KBM-7 (cell line): ENCODE measurements at regions not wholly inside any gene's neighbourhood (a gene's known extent, or its start where the extent isn't known, plus 50 kb on each side); places are given as distances from the start of the nearest gene placed in this dataset.
"Not testable (repeated sequence)": the region's sequence is repeated elsewhere in the genome, so short reads cannot be mapped to it uniquely, and the experiment has no call there.

ENCODE experiments used
- DNase-seq: peaks from one replicate; pipeline ENCODE4 v3.0.0-alpha.2; 2015
- in situ Hi-C: fragments of 300-500 bp; cut with MboI; formaldehyde crosslinking; loops from 2 replicates; pipeline ENCODE4 v1.14.3; 2020; ENCODE audit warnings: low sequenced_read_pairs, low pct_unique_long_range_greater_than_20kb, mixed read lengths

DNA sequence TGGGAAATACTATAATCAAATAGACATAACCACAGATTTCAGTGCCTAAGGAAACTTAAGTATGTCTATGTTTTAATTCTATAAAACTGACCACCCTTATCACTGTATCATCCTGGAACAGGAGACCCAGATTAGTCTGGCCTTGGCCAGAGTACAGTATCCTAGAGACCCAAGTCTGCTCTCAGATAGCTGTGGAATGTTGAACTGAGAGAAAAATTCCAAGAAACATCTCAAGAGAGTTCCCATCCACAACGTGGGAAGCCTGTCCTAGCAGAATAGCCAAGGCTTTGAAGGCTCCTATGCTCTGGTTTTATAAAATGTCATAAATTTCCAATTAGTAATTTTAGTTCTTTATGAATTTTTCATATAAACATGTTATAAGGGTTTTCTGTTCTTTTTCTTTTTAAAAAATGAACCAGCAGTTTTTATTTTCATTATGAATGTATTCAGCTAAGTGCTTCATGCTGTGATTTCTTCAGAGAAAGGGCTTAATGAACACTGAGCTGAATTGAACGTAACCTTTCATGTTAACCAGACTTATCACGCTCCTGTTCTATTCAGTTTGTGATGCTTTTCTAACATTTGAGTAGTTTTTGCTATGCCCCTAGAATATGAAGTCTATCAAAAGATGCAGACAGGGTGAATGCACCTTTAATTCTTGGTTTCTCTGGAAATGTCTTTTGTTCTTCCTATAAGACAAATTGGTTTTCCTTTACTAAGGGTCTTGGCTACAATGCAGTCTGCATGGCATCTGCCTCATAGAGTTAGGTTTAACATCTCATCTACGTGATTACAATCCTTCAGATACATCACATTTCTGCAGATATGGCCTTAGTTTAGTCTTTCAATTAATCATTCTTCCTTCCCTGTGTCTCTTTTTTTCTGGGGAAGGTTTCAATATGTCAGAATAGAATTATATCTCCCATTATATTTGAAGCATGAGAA is 230.8 kb downstream of the CYLC2 start:
- DNase-seq = no peak
- in situ Hi-C loops = no loop called here

DNA sequence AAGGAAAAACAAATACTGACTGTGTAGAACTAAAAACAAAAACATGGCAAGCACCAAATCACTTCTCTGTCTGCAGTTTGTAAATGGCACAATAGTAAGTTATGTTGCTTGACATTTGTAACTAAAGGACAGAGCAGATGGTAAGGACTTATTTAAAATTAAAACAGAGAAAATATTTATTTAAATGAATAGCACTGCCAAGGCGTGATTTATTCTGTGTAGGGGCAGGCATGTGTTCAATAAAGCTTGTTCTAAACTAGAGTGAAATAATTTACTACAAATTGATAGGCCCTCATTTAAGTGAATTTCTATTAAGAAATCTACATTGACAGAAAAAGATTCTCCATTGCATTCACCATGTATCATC is 231.5 kb downstream of the CYLC2 start:
- no peak for DNase-seq
- in situ Hi-C loops = no loop called here

DNA sequence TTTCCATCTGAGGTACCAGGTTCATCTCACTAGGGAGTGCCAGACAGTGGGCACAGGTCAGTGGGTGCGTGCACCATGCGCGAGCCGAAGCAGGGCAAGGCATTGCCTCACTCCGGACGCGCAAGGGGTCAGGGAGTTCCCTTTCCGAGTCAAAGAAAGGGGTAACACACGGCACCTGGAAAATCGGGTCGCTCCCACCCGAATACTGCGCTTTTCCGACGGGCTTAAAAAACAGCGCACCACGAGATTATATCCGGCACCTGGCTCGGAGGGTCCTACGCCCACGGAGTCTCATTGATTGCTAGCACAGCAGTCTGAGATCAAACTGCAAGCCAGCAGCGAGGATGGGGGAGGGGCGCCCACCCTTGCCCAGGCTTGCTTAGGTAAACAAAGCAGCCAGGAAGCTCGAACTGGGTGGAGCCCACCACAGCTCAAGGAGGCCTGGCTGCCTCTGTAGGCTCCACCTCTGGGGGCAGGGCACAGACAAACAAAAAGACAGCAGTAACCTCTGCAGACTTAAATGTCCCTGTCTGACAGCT is 242.5 kb downstream of the CYLC2 start:
- in situ Hi-C loops, DNase-seq: not testable (repeated sequence)

DNA sequence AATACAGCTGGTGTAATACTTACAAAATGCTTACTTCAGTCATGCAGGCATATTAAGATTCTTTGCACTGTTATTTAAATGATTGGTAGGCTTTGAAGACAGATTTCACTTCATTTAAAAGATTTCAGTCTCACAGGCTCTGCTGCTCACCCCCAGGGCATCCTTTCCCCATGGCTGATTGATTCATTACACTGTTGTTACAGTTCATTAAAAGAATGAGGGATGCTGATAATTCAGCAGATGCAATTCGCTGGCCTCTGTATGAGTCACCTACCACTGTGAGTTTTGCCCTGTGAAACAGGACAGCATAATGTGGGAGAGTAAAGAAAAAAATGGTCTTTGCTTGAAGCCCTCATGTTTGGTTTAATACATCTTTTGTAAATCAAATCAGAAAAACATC is 246.9 kb downstream of the CYLC2 start:
- DNase-seq = no peak
- in situ Hi-C loops = no loop called here

DNA sequence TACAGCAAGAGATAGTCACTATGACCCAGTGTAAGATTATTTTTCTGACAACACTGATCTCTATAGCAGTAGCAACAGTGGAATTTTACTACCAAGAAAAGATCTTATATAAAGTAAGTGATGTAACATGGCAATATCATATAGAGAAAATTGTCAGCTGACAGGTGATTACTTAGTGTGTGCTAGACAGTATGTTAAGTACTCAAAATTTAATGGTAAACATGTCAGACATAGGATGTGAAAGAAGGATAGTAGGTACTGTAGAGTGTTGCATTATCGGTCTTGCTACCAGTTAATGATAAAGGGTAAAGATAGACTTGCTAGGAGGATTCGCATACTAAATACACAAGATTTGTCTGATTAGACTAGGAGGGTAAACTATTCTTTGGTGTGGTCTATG is 247.4 kb downstream of the CYLC2 start:
- in situ Hi-C loops = no loop called here
- no peak for DNase-seq

DNA sequence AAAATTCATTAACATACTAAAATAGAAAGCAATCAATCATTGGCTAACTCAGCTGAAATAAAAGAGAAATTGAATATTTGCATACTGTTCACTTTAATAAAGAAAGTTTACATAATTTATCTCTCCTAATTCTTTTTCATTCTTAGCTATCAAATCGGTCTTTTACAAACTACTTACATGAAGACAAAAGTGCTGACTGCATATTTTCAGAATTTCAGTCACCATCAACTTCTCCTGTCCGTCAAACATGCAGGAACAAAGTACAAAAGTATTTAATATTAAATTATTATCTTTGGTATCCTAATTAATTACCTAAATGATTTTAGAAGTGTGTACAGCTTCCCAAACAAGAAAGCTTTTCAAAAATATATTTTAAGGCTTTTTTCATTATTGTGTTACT is 248.4 kb downstream of the CYLC2 start:
- in situ Hi-C loops = no loop called here
- DNase-seq = no peak

DNA sequence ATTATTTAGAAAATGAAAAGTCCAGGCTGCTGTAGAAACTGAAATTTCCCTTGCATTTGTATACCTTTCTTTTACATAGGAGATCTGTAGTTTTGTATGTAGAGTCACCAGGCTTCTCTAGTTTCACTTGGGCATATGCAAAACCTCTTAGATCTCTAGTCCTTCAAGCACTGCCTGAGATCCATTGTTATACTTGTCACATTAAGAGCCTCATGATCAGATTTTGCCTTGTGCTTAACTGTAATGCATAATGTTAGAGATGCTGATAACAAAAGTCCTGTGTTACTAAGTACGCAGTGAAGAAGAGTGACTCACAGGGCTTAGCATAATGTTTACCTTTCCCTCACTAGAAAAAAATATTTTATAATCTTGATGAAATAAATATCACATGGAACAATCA is 250.2 kb downstream of the CYLC2 start:
- no peak for DNase-seq
- in situ Hi-C loops = no loop called here

DNA sequence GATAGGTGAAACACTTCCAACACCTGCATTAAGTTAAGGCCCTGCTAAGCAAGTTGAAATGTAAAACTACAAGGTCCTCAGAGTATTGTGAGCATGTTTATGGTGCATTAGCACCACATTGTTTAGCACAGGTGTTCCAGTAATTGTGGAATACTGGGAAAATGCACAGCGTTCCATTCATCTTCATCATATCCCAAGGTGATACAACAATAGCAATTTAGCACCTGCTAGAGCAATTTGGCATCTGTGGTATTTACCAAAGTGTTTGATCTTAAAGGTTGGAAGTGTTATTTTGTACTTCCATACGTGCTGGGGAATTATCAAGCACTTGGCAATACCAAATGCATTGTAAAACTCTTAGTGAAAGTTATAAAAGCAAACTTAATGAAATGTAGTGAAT is 266.8 kb downstream of the CYLC2 start:
- in situ Hi-C loops = no loop called here
- no peak for DNase-seq

DNA sequence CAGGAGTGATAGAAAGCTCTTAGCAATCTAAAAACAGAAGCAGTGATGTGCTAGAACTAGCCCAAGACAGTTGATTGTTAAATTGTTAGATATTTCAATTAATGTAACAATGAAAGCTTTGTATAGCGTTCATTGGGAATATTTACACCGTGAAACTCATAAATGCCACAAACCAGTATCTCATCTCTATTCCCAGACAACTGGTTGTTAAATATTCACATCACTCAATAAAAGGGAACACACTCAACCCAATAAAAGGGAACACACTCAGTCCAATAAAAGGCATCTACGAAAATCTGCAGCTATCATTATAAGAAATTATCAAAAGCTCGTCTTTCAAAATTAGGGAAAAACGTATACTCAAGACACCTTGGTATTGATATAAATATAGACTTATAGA is 270.9 kb downstream of the CYLC2 start:
- in situ Hi-C loops = no loop called here
- DNase-seq = no peak

DNA sequence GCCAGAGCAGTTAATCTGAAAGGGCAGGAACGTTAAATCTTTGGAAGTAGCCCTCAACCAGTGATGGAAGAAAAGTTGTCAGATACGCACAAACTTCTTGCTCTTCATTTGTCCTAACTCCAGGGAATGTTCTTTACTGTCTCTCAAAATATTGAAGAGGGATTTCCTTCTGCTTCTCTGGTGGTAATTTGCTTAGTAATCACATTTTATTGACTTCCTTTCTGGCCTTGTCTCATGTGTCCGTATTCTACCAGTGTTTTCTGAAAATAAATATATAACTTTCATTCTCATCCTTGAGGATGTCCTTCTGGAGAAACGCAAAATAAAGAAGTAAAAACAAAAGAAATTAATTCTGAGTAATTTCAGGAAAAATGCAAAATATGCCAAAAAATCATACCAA is 282.1 kb downstream of the CYLC2 start:
- in situ Hi-C loops = no loop called here
- DNase-seq = no peak

DNA sequence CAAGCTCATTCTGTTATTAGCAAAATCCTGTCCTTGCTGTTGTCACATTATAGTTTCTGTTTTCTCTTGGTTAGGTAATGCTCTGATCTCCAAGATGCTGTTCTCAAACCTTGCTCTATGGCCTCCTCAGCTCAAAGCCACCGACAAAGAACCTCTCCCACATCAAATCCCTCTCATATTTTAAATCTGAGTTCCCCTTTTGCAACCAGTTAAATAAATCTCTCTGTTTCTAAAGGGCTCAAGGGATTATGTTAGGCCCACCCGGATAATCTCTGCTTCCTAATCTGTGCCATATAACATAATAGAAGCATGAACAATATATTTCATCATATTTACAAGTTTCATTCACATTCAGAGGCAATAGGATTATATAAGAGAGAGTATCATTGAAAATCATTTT is 286.0 kb downstream of the CYLC2 start:
- in situ Hi-C loops = no loop called here
- no peak for DNase-seq

DNA sequence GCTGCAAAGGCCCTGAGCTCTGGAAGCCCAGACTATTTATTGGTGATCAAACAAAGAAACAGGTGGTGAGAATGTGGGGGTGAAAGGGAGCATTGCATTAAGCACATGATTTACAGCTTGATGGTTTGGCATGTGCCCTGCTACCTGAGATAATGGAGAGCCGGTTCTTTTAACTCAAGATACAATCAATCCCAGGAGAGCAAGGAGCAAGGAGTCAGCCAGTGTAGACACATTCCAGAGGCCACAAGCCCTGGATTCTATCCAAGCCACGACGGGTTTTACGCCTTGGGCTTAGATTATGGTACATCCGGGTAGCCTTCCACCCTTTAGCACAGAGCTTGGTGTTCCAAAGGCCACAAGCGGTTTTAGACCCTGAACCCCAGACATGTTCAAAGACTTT is 292.2 kb downstream of the CYLC2 start:
- DNase-seq = no peak
- in situ Hi-C loops = no loop called here

DNA sequence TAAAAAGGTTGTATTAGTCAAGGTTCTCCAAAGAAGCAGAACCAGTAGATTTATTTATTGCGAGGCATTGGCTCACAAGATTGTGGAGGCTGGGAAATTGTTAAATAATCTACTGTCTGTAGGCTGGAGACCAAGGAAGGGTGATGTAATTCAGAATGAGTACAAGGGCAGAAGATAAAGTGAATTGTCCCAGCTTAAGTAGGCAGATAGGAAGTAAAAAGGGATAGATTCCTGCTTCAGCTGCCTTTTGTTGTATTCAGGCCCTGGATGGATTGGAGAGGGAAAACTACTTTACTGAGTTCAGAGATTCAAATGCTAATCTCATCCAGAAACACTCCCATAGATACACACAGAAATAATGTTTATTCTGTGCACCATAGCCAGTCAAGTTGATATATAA is 301.1 kb downstream of the CYLC2 start:
- in situ Hi-C loops = no loop called here
- no peak for DNase-seq

DNA sequence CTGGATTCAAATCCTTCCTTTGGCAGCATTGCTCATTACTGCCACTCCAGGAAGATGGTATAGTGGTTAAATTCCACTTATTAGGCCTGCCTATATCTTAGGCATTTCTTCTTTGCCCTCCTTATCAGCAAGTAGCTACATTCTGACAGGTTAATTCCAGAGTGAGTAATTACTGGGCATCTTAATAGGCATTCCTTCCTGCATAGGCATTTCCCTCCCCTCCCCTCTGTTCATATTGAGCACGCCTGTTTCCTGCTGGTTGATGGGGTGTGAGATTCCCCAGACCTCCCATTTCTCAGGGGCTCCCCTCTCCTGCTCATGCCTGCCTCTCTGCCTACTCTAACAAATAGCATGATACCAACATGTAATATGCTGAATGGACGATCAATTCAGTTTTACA is 305.9 kb downstream of the CYLC2 start:
- no peak for DNase-seq
- in situ Hi-C loops = no loop called here

DNA sequence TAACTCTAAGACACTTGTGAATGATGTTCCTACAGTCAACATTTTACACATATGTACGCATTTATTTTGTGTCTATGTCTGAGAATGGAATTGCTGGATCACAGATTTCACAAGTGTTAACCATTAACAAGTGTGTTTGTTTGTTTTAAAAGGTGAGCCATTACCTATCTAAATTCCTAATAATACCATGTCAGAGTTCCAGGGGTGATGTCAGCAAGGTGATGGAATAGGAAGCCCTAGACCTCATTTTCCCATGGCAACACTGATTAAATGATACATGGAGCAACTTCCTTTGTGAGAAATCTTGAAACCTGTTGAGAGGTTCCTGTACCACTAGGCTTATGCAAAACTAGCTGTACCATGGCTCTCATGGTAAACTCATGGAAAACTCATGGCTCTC is 309.7 kb downstream of the CYLC2 start:
- in situ Hi-C loops = no loop called here
- DNase-seq = no peak

DNA sequence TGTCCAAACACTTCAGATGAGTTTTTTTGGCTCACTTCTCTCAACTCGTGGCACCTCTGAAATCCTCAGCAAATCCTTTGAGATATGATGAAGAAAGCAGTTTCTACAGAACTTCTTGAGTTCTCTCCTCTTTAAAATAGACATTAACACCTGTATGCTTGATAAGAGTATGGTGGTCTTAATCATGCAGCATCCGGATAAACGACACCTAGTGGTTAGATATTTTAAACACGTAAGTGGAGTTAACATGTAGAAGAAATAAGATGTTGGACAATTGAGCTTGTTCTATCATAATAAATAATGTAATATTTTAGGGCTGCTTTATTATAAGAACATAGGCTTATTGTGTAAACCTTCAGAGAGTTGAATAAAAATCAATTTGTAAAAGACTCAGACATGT is 324.8 kb downstream of the CYLC2 start:
- in situ Hi-C loops = no loop called here
- peak; percentile 1 for DNase-seq

DNA sequence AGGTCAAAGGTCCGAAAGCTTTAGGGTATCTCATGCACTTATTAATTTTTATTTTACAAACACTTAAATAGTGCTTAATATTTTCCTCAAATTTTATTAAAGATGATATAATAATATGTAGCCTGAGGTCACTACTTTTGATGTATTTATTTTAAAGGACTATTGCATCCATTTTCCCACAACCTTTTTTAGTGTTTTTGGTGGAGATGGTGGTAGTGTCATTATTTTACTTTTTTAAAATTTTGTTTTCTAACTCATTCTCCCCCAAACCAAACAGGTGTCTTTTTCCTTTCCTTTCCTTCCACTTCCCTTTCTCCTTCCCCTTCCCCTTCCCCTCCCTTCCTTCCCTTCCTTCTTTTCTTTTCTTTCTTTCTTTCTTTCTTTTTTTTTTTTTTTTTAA is 328.6 kb downstream of the CYLC2 start:
- no peak for DNase-seq
- in situ Hi-C loops = no loop called here

DNA sequence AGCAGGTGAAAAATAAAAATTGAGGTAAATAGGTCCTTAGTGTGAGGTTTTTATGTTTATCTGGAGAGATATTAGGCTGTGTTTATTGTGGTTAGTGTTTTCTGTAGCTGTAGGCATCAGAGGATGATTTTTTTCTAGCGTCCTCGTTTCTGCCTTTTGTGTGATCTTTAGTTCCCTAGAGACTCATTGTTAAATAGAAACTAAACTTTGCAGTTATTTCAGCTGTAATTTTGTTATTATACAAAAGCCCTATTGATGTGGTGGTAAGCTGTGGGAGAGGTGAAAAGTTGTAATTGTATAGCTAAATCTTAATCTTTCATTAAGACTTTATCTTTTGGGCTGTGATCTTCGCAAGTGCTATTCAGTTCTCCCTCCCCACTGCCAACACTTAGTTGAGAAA is 340.3 kb downstream of the CYLC2 start:
- in situ Hi-C loops = no loop called here
- DNase-seq = no peak

DNA sequence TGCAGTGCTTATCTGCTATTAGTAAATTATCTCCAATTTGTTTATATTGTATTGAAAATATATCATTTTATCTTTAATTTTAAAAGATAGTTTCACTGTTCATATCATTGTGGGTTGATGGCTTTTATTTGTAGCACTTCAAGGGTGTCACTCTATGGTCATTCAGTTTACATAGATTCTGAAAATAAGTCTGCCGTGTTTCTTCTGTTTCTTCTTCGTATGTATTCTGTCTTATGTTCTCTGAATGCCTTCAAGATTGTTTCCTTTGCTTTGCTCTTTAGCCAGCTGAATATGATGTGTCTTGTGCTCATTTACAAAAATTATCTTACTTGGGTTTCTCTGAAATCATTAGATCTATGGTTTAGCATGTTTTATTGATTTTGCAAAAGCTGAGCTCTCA is 359.9 kb downstream of the CYLC2 start:
- in situ Hi-C loops = no loop called here
- DNase-seq = no peak

DNA sequence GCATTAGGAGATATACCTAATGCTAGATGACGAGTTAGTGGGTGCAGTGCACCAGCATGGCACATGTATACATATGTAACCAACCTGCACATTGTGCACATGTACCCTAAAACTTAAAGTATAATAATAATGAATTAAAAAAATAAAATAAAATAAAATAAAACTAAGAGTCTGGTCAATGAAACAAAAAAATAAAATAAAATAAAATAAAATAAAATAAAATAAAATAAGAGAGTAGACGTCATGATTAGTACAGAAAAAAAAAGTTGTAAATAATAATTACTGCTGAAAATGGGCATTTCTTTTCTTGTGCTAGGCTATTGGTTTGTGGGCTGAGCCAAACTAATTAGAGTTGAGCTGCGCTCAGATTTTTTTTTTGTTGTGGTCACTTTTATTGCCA is 362.8 kb downstream of the CYLC2 start:
- in situ Hi-C loops, DNase-seq: not testable (repeated sequence)

DNA sequence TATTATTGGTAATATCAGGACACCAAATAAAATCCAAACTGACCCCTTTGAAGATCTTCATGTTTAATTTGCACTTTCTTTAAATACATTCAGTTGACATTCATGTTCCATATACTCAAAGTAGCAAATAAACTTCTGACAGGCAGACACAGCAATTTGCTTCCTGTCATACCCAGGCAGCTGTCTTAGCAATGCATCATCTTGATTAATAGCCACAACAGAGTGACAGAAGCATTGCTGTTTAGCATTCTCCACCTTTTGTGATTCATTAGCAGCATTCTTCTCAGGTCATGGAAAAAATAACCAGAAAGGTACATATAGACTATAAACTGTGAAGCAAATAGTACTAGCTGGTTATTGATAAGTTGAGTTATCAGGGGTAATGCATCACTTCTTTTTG is 366.8 kb downstream of the CYLC2 start:
- no peak for DNase-seq
- in situ Hi-C loops = no loop called here
